SK-N-SH (cell line): ENCODE measurements at regions not wholly inside any gene's neighbourhood (a gene's known extent, or its start where the extent isn't known, plus 50 kb on each side); places are given as distances from the start of the nearest gene placed in this dataset.
A peak's percentile ranks its signal among the peaks of the same experiment; 100 is the strongest.

ENCODE experiments used
- CTCF ChIA-PET: fragments of 300-600, 350-600 bp; formaldehyde crosslinking; extraction: SDS; loops from one replicate; lab custom pipeline; 2021; lab: Yijun Ruan, JAX
- POLR2A ChIA-PET: fragments of 350-600 bp; sonication (Branson Sonifier 250); formaldehyde crosslinking; extraction: SDS; loops from one replicate; lab custom pipeline; 2020; ENCODE audit warnings: antibody characterized with exemption, inconsistent platforms; lab: Yijun Ruan, JAX
- DNase-seq: peaks from one replicate; pipeline ENCODE4 v3.0.0; 2012
- H2AFZ ChIP-seq: fragments of 200-600 bp; sonication (generic); 2 replicates; pipeline ENCODE4 v1.8.1; 2016; ENCODE audit warnings: antibody characterized with exemption, mild to moderate bottlenecking, low read depth
- H3F3A ChIP-seq: fragments of 200-600 bp; sonication (generic); replicated peaks from 2 replicates; pipeline ENCODE3; 2016; ENCODE audit warnings: antibody characterized with exemption, mild to moderate bottlenecking; ENCODE audit not compliant: insufficient read depth
- H3K27ac ChIP-seq, 2 experiments: fragments of 200-500 bp in 1 of 2; fragments of 200-600 bp in 1 of 2; sonication (Bioruptor generic) in 1 of 2; sonication (generic), shearing (Covaris generic) in 1 of 2; 2 replicates each; pipeline versions ENCODE4 v1.5.1 to v1.6.1; 2014 to 2016; ENCODE audit warnings: low read depth in 2 of 2, inconsistent platforms in 1 of 2, low read length in 1 of 2, mild to moderate bottlenecking in 1 of 2, mixed read lengths in 1 of 2
- H3K27me3 ChIP-seq: fragments of 200-600 bp; sonication (generic), shearing (Covaris generic); 2 replicates; pipeline ENCODE4 v1.6.1; 2016; ENCODE audit warnings: mixed run types; ENCODE audit not compliant: insufficient read depth
- H3K36me3 ChIP-seq, 2 experiments: fragments of 200-500 bp in 1 of 2; fragments of 200-600 bp in 1 of 2; sonication (Bioruptor generic) in 1 of 2; sonication (generic) in 1 of 2; replicated peaks in 1 of 2; 2 replicates each; pipeline versions ENCODE3 to v1.5.1; 2014 to 2016; ENCODE audit warnings: low read length in 1 of 2, mild to moderate bottlenecking in 1 of 2; ENCODE audit not compliant: insufficient read depth in 2 of 2, control insufficient read depth in 1 of 2
- H3K4me1 ChIP-seq, 2 experiments: fragments of 200-500 bp in 1 of 2; fragments of 200-600 bp in 1 of 2; sonication (Bioruptor generic) in 1 of 2; sonication (generic), shearing (Covaris generic) in 1 of 2; 2 replicates each; pipeline versions ENCODE4 v1.5.1 to v1.6.1; 2014 to 2016; ENCODE audit warnings: low read depth in 1 of 2, low read length in 1 of 2, mixed run types in 1 of 2; ENCODE audit not compliant: insufficient read depth in 2 of 2, control insufficient read depth in 1 of 2
- H3K4me2 ChIP-seq: fragments of 200-600 bp; sonication (generic), shearing (Covaris generic); 2 replicates; pipeline ENCODE4 v1.6.1; 2017; ENCODE audit warnings: mixed run types
- H3K4me3 ChIP-seq, 2 experiments: fragments of 200-500 bp in 1 of 2; fragments of 200-600 bp in 1 of 2; sonication (Bioruptor generic) in 1 of 2; sonication (generic), shearing (Covaris generic) in 1 of 2; 2 replicates each; pipeline versions ENCODE4 v1.5.1 to v1.8.1; 2014 to 2016; ENCODE audit warnings: low read depth in 2 of 2, inconsistent platforms in 1 of 2, low read length in 1 of 2, mild to moderate bottlenecking in 1 of 2, mixed read lengths in 1 of 2, moderate library complexity in 1 of 2
- H3K79me2 ChIP-seq: fragments of 200-600 bp; sonication (generic); 2 replicates; pipeline ENCODE4 v1.8.1; 2017; ENCODE audit warnings: mild to moderate bottlenecking; ENCODE audit not compliant: insufficient read depth
- H3K9ac ChIP-seq: fragments of 200-600 bp; sonication (generic); 2 replicates; pipeline ENCODE4 v1.6.1; 2017; ENCODE audit warnings: mixed run types
- H3K9me2 ChIP-seq: fragments of 200-600 bp; sonication (generic); 2 replicates; pipeline ENCODE4 v1.6.1; 2017; ENCODE audit warnings: mixed run types
- H3K9me3 ChIP-seq: fragments of 200-600 bp; sonication (generic); 2 replicates; pipeline ENCODE4 v1.6.1; 2017; ENCODE audit warnings: mixed run types, mild to moderate bottlenecking, moderate library complexity
- H4K20me1 ChIP-seq: fragments of 200-600 bp; sonication (generic); 2 replicates; pipeline ENCODE4 v1.6.1; 2017; ENCODE audit warnings: mild to moderate bottlenecking, mixed run types; ENCODE audit not compliant: insufficient read depth
- CHD2 ChIP-seq: fragments of 150-350 bp; IDR thresholded peaks from 2 replicates; pipeline ENCODE4 v1.6.1; 2018; ENCODE audit warnings: low read length; ENCODE audit not compliant: partially characterized antibody
- ELF1 ChIP-seq: IDR thresholded peaks from 2 replicates; pipeline ENCODE4 v1.4.0; 2012
- EZH2phosphoT487 ChIP-seq: fragments of 200-600 bp; sonication (generic); IDR thresholded peaks from 2 replicates; pipeline ENCODE4 v1.6.1; 2017; ENCODE audit warnings: low read depth, mixed run types, mild to moderate bottlenecking, antibody characterized with exemption, moderate library complexity, borderline replicate concordance
- FOSL2 ChIP-seq: IDR thresholded peaks from 2 replicates; pipeline ENCODE4 v1.4.0; 2012; ENCODE audit warnings: low read depth, mild to moderate bottlenecking, moderate library complexity, borderline replicate concordance
- FOXJ3 ChIP-seq: sonication (generic); formaldehyde crosslinking; IDR thresholded peaks from 2 replicates; pipeline ENCODE4 v1.5.1; 2020; ENCODE audit warnings: mild to moderate bottlenecking, missing genetic modification reagents
- GATA2 ChIP-seq: sonication (generic); formaldehyde crosslinking; IDR thresholded peaks from 2 replicates; pipeline ENCODE4 v1.5.0; 2020; ENCODE audit warnings: mild to moderate bottlenecking, missing genetic modification reagents
- JUND ChIP-seq: IDR thresholded peaks from 2 replicates; pipeline ENCODE4 v1.4.0; 2012
- PBX3 ChIP-seq: IDR thresholded peaks from 2 replicates; pipeline ENCODE4; 2012
- RAD21 ChIP-seq: IDR thresholded peaks from 2 replicates; pipeline ENCODE4 v1.6.1; 2012; ENCODE audit warnings: mild to moderate bottlenecking, low read length
- RCOR1 ChIP-seq: fragments of 150-350 bp; IDR thresholded peaks from 2 replicates; pipeline ENCODE4 v1.6.1; 2017; ENCODE audit warnings: antibody characterized with exemption, low read length
- REST ChIP-seq: IDR thresholded peaks from 2 replicates; pipeline ENCODE4 v1.6.1; 2012; ENCODE audit warnings: mild to moderate bottlenecking, low read depth, low read length, moderate library complexity
- RXRA ChIP-seq: IDR thresholded peaks from 2 replicates; pipeline ENCODE4 v1.4.0; 2012; ENCODE audit warnings: low read depth, mild to moderate bottlenecking, borderline replicate concordance
- TEAD4 ChIP-seq: IDR thresholded peaks from 2 replicates; pipeline ENCODE4 v1.4.0; 2012; ENCODE audit warnings: mild to moderate bottlenecking, borderline replicate concordance; ENCODE audit not compliant: insufficient read depth
- USF2 ChIP-seq: fragments of 150-350 bp; IDR thresholded peaks from 2 replicates; pipeline ENCODE4 v1.6.1; 2017; ENCODE audit warnings: antibody characterized with exemption, low read length, low read depth, borderline replicate concordance
- WGBS: methylation state at CpG from one replicate; pipeline ENCODE4 v1.1.6; 2017; ENCODE audit warnings: low lambda C conversion rate; 5-methylcytosine and 5-hydroxymethylcytosine counted together

GRCh38 chr2:21289551-21289950, 165.8 kb downstream of the TDRD15 start:
- CTCF ChIA-PET: interaction anchor here (1.1 to 4.0 kb wide), 4 partner anchors 11 to 46 kb away, joined by 3 to 13 read pairs (median 4); no protein-coding TSS in a partner anchor
- TF ChIP-seq RCOR1 (no peak), TEAD4 (no peak), REST (no peak), CHD2 (no peak), FOSL2 (no peak)
- Histone ChIP-seq H3K79me2 (no peaks in the 10 kb centered on the region), H3F3A (no peaks in the 10 kb centered on the region), H3K9me2 (no peaks in the 10 kb centered on the region), H3K27me3 (no peaks in the 10 kb centered on the region), H3K4me3 (no peak overlapping the region), H4K20me1 (no peaks in the 10 kb centered on the region), H3K9me3 (no peaks in the 10 kb centered on the region), H3K36me3 (no peaks in the 10 kb centered on the region), H3K4me2 (no peak overlapping the region), H3K27ac (peak overlapping the region in 1 of 2 experiments; percentile 86; a peak in 2 of 4 replicates), H3K4me1 (peaks cover 0 to 33% of the 10 kb centered on the region in 2 experiments; a peak in 2 of 4 replicates), H2AFZ (no peak overlapping the region), H3K9ac (no peak overlapping the region)
- 17% methylated on average over 3 of the region's 3 CpGs for WGBS
- POLR2A ChIA-PET: no interaction called here
- no peak for DNase-seq

- no peak for DNase-seq
- H3K4me3 ChIP-seq: no peak overlapping the region
- ChIA-PET POLR2A (no interaction called here), CTCF (interaction anchor here (0.9 to 4.0 kb wide), 3 partner anchors 18 to 132 kb away, joined by 3 to 13 read pairs (median 3); no protein-coding TSS in a partner anchor)
- no peaks in the 10 kb centered on the region for H3F3A ChIP-seq
- H3K27ac ChIP-seq: no peak overlapping the region; a peak in 1 of 4 replicates
- 26% methylated on average over 3 of the region's 3 CpGs for WGBS
- H3K9me2 ChIP-seq: no peaks in the 10 kb centered on the region
- H3K4me2 ChIP-seq: no peak overlapping the region
- TF ChIP-seq REST: no peak
- no peak for TF ChIP-seq USF2
- TF ChIP-seq RCOR1: no peak
- TF ChIP-seq JUND: no peak
- TF ChIP-seq RAD21: no peak
- TF ChIP-seq EZH2phosphoT487: no peak
- TF ChIP-seq FOXJ3 (CRISPR knock-in tag): no peak
- no peak for TF ChIP-seq ELF1
- TF ChIP-seq RXRA: no peak
- no peak for TF ChIP-seq GATA2 (CRISPR knock-in tag)
- TF ChIP-seq PBX3: no peak
- H3K36me3 ChIP-seq: no peaks in the 10 kb centered on the region
- H3K79me2 ChIP-seq: no peaks in the 10 kb centered on the region
- H4K20me1 ChIP-seq: no peaks in the 10 kb centered on the region
- peaks cover 0 to 30% of the 10 kb centered on the region in 2 experiments; a peak in 2 of 4 replicates for H3K4me1 ChIP-seq
- H2AFZ ChIP-seq: no peak overlapping the region
- no peak overlapping the region for H3K9ac ChIP-seq
- H3K27me3 ChIP-seq: no peaks in the 10 kb centered on the region
- no peaks in the 10 kb centered on the region for H3K9me3 ChIP-seq
Measured at GRCh38 chr2:21289989-21290388, 166.2 kb downstream of the TDRD15 start.
